Tibial nerve (tissue), 4 donors: ENCODE measurements at regions not wholly inside any gene's neighbourhood (a gene's known extent, or its start where the extent isn't known, plus 50 kb on each side); places are given as distances from the start of the nearest gene placed in this dataset.

ENCODE experiments used
- DNase-seq, 2 donors: peaks; one replicate each; pipeline ENCODE4 v3.0.0-alpha.2; 2019; ENCODE audit warnings: low spot score in 2 of 2
- H3K27ac ChIP-seq, 4 donors: fragments of 200-600 bp; sonication (generic) in 3 of 4; one replicate each; pipeline ENCODE4 v1.5.1; 2017 to 2019; ENCODE audit warnings: mild to moderate bottlenecking in 1 of 4
- H3K27me3 ChIP-seq, 2 donors: fragments of 200-600 bp; sonication (generic) in 1 of 2; one replicate each; pipeline versions ENCODE4 v1.5.1 to v1.6.0; 2017 to 2019
- H3K36me3 ChIP-seq, 3 donors: fragments of 200-600 bp; sonication (generic); one replicate each; pipeline ENCODE4 v1.5.1; 2018 to 2019
- H3K4me1 ChIP-seq, 4 donors: fragments of 200-600 bp; sonication (generic) in 3 of 4; one replicate each; pipeline ENCODE4 v1.5.1; 2017 to 2019
- H3K4me3 ChIP-seq, 4 donors: fragments of 200-600 bp; sonication (generic) in 3 of 4; one replicate each; pipeline ENCODE4 v1.5.1; 2017 to 2019; ENCODE audit warnings: mild to moderate bottlenecking in 1 of 4, moderate library complexity in 1 of 4
- H3K9me3 ChIP-seq, 4 donors: fragments of 200-600 bp; sonication (generic) in 3 of 4; one replicate each; pipeline ENCODE4 v1.5.1; 2017 to 2019
- EP300 ChIP-seq, 2 donors: sonication (generic); formaldehyde crosslinking; IDR thresholded peaks; one replicate each; pipeline ENCODE4 v1.6.1; 2017; ENCODE audit warnings: antibody characterized with exemption in 2 of 2, mild to moderate bottlenecking in 1 of 2
- POLR2A ChIP-seq, 2 donors: fragments of 450-650 bp; IDR thresholded peaks; one replicate each; pipeline ENCODE4 v1.6.1; 2017; ENCODE audit warnings: antibody characterized with exemption in 2 of 2, mild to moderate bottlenecking in 2 of 2, moderate library complexity in 2 of 2
- WGBS, 2 donors: methylation state at CpG; one replicate each; pipeline ENCODE4 v1.1.5; 2018; 5-methylcytosine and 5-hydroxymethylcytosine counted together
- TF ChIP-seq, protein P1 (sequence below), 5 experiments: fragments of 200-600 bp in 3 of 5; fragments of 450-650 bp in 2 of 5; sonication (generic) in 3 of 5; IDR thresholded peaks; one replicate each; pipeline ENCODE4 v1.5.1; 2016 to 2019; ENCODE audit warnings: antibody characterized with exemption in 5 of 5, mild to moderate bottlenecking in 3 of 5, moderate library complexity in 2 of 5

DNA sequence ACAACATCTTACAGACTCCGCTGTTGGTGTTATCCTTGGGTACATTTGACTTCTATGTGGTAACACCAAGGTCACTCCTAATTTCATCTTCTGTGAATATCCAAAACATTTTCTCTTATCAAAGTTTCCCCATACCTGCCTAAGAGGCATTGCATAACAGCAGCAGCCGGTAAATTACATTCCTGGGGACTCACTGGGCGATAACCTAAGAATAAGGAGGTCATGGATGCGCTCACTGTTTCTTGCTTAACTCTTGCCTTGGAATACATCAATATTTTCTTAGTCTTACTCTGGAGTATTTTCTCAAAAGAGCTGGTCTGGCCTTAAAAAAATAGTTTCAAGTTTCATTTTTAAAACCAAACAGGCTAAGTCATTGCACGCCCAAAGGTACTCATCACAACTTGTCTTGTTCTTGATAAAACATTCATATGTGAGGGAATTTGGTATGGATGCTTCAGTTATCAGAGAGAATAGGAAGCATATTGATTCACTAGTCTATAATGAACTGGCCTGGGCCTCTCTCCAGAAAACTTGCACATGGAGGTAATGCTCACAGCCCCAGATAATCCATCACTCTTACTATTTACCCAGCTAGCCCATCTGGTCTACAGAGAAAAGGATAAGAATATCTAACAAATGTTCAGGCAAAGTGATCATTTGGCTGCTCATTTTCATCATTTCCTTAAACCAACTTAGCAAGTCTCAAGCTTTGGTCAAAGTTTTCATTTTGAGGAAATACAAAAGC lies 235.0 kb upstream of the ERCC4 start:
- 87 to 95% methylated on average over 5 of the region's 5 CpGs for WGBS, 2 donors
- H3K9me3 ChIP-seq: no peaks in the 10 kb centered on the region
- no peak overlapping the region for H3K4me3 ChIP-seq
- no peaks in the 10 kb centered on the region for H3K36me3 ChIP-seq
- H3K27me3 ChIP-seq: no peaks in the 10 kb centered on the region
- DNase-seq: no peak
- no peak for TF ChIP-seq POLR2A (IDR thresholded peaks at IDR 0.05)
- TF ChIP-seq EP300 (IDR thresholded peaks at IDR 0.05): no peak
- TF ChIP-seq, protein P1, sequence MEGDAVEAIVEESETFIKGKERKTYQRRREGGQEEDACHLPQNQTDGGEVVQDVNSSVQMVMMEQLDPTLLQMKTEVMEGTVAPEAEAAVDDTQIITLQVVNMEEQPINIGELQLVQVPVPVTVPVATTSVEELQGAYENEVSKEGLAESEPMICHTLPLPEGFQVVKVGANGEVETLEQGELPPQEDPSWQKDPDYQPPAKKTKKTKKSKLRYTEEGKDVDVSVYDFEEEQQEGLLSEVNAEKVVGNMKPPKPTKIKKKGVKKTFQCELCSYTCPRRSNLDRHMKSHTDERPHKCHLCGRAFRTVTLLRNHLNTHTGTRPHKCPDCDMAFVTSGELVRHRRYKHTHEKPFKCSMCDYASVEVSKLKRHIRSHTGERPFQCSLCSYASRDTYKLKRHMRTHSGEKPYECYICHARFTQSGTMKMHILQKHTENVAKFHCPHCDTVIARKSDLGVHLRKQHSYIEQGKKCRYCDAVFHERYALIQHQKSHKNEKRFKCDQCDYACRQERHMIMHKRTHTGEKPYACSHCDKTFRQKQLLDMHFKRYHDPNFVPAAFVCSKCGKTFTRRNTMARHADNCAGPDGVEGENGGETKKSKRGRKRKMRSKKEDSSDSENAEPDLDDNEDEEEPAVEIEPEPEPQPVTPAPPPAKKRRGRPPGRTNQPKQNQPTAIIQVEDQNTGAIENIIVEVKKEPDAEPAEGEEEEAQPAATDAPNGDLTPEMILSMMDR (IDR thresholded peaks at IDR 0.05): no peak
- H3K27ac ChIP-seq: no peak overlapping the region
- no peaks in the 10 kb centered on the region for H3K4me1 ChIP-seq

DNA sequence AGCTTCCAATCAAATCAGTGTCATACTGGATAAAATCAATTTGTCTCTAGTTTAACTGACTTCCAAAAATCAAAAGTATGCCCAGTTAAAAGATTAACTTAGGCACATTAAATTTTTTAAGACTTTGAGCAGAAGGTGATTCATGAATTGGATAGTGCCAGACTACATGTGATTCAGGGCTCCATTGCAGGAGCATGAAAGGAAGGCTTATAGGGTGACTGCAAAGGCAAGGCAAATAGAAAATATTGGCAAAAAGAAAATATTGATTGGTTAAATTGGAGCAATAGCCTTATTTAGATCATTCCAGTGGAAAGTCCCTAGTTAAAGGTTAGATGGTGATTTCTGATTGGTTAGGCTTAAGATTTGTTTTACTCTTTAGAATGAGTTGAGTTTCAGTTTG lies 223.9 kb upstream of the ERCC4 start:
- H3K27ac ChIP-seq: no peak overlapping the region
- no peak overlapping the region for H3K4me3 ChIP-seq
- DNase-seq: no peak
- TF ChIP-seq POLR2A (IDR thresholded peaks at IDR 0.05) (no peak), EP300 (IDR thresholded peaks at IDR 0.05) (no peak)
- TF ChIP-seq, protein P1 (IDR thresholded peaks at IDR 0.05): no peak
- no peaks in the 10 kb centered on the region for H3K36me3 ChIP-seq
- no peaks in the 10 kb centered on the region for H3K4me1 ChIP-seq
- no peaks in the 10 kb centered on the region for H3K27me3 ChIP-seq
- peaks cover 0 to 43% (median 5%) of the 10 kb centered on the region in 4 donors for H3K9me3 ChIP-seq

DNA sequence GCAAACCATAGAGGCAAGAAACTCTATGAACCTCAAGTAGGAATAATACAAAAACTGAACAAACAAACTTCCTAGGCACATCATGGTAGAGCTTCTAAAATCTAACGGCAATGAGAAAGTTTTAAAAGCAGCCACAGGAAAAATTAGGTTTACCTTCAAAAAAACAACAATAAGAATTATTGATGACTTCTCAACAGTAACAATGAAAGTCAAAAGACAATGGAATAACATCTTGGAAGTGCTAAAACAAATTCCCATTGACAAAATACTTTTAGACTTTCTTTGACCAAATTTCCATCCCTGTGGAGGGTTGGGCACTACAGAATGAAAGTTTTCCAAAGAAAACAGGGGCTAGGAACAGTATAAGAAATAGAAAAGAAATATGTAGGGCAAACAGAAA lies 222.9 kb upstream of the ERCC4 start:
- Histone ChIP-seq H3K27me3 (no peaks in the 10 kb centered on the region), H3K4me3 (no peak overlapping the region), H3K4me1 (no peaks in the 10 kb centered on the region), H3K27ac (no peak overlapping the region), H3K36me3 (no peaks in the 10 kb centered on the region), H3K9me3 (peaks cover 0 to 47% (median 5%) of the 10 kb centered on the region in 4 donors)
- 90 to 93% methylated on average over 1 of the region's 1 CpG for WGBS, 2 donors
- no peak for TF ChIP-seq EP300 (IDR thresholded peaks at IDR 0.05)
- DNase-seq: no peak

DNA sequence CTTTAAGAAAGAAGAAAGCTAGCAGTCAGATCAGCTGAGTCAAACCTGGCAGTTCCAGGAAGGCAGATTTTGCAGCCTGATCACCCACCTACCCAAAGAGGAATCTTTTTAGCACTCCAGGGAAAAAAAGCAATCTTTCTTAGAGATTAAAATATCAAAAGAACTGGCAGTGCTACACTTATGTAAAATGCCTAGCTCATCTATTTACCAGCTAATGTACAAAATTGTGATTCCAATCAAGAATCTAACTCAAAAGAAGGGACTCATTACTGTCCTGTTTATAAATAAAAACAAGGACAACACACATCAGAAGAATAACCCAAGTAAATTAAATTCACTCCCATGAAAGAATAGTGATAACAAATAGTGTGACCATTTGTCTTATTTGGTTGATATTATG lies 222.4 kb upstream of the ERCC4 start:
- DNase-seq: no peak
- Histone ChIP-seq H3K27ac (no peak overlapping the region), H3K4me1 (no peaks in the 10 kb centered on the region), H3K9me3 (peaks cover 0 to 43% (median 5%) of the 10 kb centered on the region in 4 donors), H3K36me3 (no peaks in the 10 kb centered on the region), H3K4me3 (no peak overlapping the region), H3K27me3 (no peaks in the 10 kb centered on the region)
- TF ChIP-seq, protein P1 (IDR thresholded peaks at IDR 0.05): no peak
- TF ChIP-seq EP300 (IDR thresholded peaks at IDR 0.05): no peak
- TF ChIP-seq POLR2A (IDR thresholded peaks at IDR 0.05): no peak

DNA sequence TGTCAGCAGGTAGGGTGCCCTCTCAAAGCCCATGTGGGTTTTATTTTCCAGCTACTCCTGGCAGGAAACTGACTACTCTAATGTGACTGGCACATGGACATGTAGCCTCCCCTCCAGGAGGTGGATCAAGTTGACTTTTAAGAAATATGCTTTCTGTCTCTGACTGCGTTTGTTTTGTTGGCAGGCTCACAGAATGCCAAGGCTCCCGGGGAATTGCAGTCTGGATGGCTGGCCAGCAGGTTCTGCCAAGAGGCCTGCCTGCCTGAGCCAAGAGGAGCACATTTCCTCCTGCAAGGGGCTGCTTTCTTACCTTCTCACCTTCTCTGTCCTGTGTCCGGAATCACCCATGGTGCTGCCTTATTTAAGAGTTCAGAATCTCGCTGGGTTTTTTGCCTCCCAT lies 217.3 kb upstream of the ERCC4 start:
- H3K27ac ChIP-seq: no peak overlapping the region

More for the DNA sequence above, 217.3 kb upstream of the ERCC4 start:
- no peak for DNase-seq
- WGBS, 2 donors: 62 to 74% methylated on average over 4 of the region's 4 CpGs
- TF ChIP-seq, protein P1 (IDR thresholded peaks at IDR 0.05): no peak
- TF ChIP-seq EP300 (IDR thresholded peaks at IDR 0.05) (no peak), POLR2A (IDR thresholded peaks at IDR 0.05) (no peak)
- Histone ChIP-seq H3K36me3 (no peaks in the 10 kb centered on the region), H3K4me3 (no peak overlapping the region), H3K4me1 (no peaks in the 10 kb centered on the region), H3K9me3 (peaks cover 0 to 35% (median 0%) of the 10 kb centered on the region in 4 donors), H3K27me3 (no peaks in the 10 kb centered on the region)
